SK-N-SH (cell line): ENCODE measurements at regions not wholly inside any gene's neighbourhood (a gene's known extent, or its start where the extent isn't known, plus 50 kb on each side); places are given as distances from the start of the nearest gene placed in this dataset.
"Not testable (repeated sequence)": the region's sequence is repeated elsewhere in the genome, so short reads cannot be mapped to it uniquely, and the experiment has no call there.

Experiments
- CTCF ChIA-PET: fragments of 300-600, 350-600 bp; formaldehyde crosslinking; extraction: SDS; loops from one replicate; lab custom pipeline; 2021; lab: Yijun Ruan, JAX
- POLR2A ChIA-PET: fragments of 350-600 bp; sonication (Branson Sonifier 250); formaldehyde crosslinking; extraction: SDS; loops from one replicate; lab custom pipeline; 2020; ENCODE audit warnings: antibody characterized with exemption, inconsistent platforms; lab: Yijun Ruan, JAX
- DNase-seq: peaks from one replicate; pipeline ENCODE4 v3.0.0; 2012
- H2AFZ ChIP-seq: fragments of 200-600 bp; sonication (generic); 2 replicates; pipeline ENCODE4 v1.8.1; 2016; ENCODE audit warnings: antibody characterized with exemption, mild to moderate bottlenecking, low read depth
- H3F3A ChIP-seq: fragments of 200-600 bp; sonication (generic); replicated peaks from 2 replicates; pipeline ENCODE3; 2016; ENCODE audit warnings: antibody characterized with exemption, mild to moderate bottlenecking; ENCODE audit not compliant: insufficient read depth
- H3K27ac ChIP-seq, 2 experiments: fragments of 200-500 bp in 1 of 2; fragments of 200-600 bp in 1 of 2; sonication (Bioruptor generic) in 1 of 2; sonication (generic), shearing (Covaris generic) in 1 of 2; 2 replicates each; pipeline versions ENCODE4 v1.5.1 to v1.6.1; 2014 to 2016; ENCODE audit warnings: low read depth in 2 of 2, inconsistent platforms in 1 of 2, low read length in 1 of 2, mild to moderate bottlenecking in 1 of 2, mixed read lengths in 1 of 2
- H3K27me3 ChIP-seq: fragments of 200-600 bp; sonication (generic), shearing (Covaris generic); 2 replicates; pipeline ENCODE4 v1.6.1; 2016; ENCODE audit warnings: mixed run types; ENCODE audit not compliant: insufficient read depth
- H3K36me3 ChIP-seq, 2 experiments: fragments of 200-500 bp in 1 of 2; fragments of 200-600 bp in 1 of 2; sonication (Bioruptor generic) in 1 of 2; sonication (generic) in 1 of 2; replicated peaks in 1 of 2; 2 replicates each; pipeline versions ENCODE3 to v1.5.1; 2014 to 2016; ENCODE audit warnings: low read length in 1 of 2, mild to moderate bottlenecking in 1 of 2; ENCODE audit not compliant: insufficient read depth in 2 of 2, control insufficient read depth in 1 of 2
- H3K4me1 ChIP-seq, 2 experiments: fragments of 200-500 bp in 1 of 2; fragments of 200-600 bp in 1 of 2; sonication (Bioruptor generic) in 1 of 2; sonication (generic), shearing (Covaris generic) in 1 of 2; 2 replicates each; pipeline versions ENCODE4 v1.5.1 to v1.6.1; 2014 to 2016; ENCODE audit warnings: low read depth in 1 of 2, low read length in 1 of 2, mixed run types in 1 of 2; ENCODE audit not compliant: insufficient read depth in 2 of 2, control insufficient read depth in 1 of 2
- H3K4me2 ChIP-seq: fragments of 200-600 bp; sonication (generic), shearing (Covaris generic); 2 replicates; pipeline ENCODE4 v1.6.1; 2017; ENCODE audit warnings: mixed run types
- H3K4me3 ChIP-seq, 2 experiments: fragments of 200-500 bp in 1 of 2; fragments of 200-600 bp in 1 of 2; sonication (Bioruptor generic) in 1 of 2; sonication (generic), shearing (Covaris generic) in 1 of 2; 2 replicates each; pipeline versions ENCODE4 v1.5.1 to v1.8.1; 2014 to 2016; ENCODE audit warnings: low read depth in 2 of 2, inconsistent platforms in 1 of 2, low read length in 1 of 2, mild to moderate bottlenecking in 1 of 2, mixed read lengths in 1 of 2, moderate library complexity in 1 of 2
- H3K79me2 ChIP-seq: fragments of 200-600 bp; sonication (generic); 2 replicates; pipeline ENCODE4 v1.8.1; 2017; ENCODE audit warnings: mild to moderate bottlenecking; ENCODE audit not compliant: insufficient read depth
- H3K9ac ChIP-seq: fragments of 200-600 bp; sonication (generic); 2 replicates; pipeline ENCODE4 v1.6.1; 2017; ENCODE audit warnings: mixed run types
- H3K9me2 ChIP-seq: fragments of 200-600 bp; sonication (generic); 2 replicates; pipeline ENCODE4 v1.6.1; 2017; ENCODE audit warnings: mixed run types
- H3K9me3 ChIP-seq: fragments of 200-600 bp; sonication (generic); 2 replicates; pipeline ENCODE4 v1.6.1; 2017; ENCODE audit warnings: mixed run types, mild to moderate bottlenecking, moderate library complexity
- H4K20me1 ChIP-seq: fragments of 200-600 bp; sonication (generic); 2 replicates; pipeline ENCODE4 v1.6.1; 2017; ENCODE audit warnings: mild to moderate bottlenecking, mixed run types; ENCODE audit not compliant: insufficient read depth
- EP300 ChIP-seq, 2 experiments: IDR thresholded peaks; 2 replicates each; pipeline versions ENCODE4 v1.4.0 to v1.6.1; 2012; ENCODE audit warnings: borderline replicate concordance in 1 of 2, low read depth in 1 of 2, low read length in 1 of 2
- FOXJ3 ChIP-seq: sonication (generic); formaldehyde crosslinking; IDR thresholded peaks from 2 replicates; pipeline ENCODE4 v1.5.1; 2020; ENCODE audit warnings: mild to moderate bottlenecking, missing genetic modification reagents
- GATA2 ChIP-seq: sonication (generic); formaldehyde crosslinking; IDR thresholded peaks from 2 replicates; pipeline ENCODE4 v1.5.0; 2020; ENCODE audit warnings: mild to moderate bottlenecking, missing genetic modification reagents
- JUND ChIP-seq: IDR thresholded peaks from 2 replicates; pipeline ENCODE4 v1.4.0; 2012
- MXI1 ChIP-seq: IDR thresholded peaks from 2 replicates; pipeline ENCODE4 v1.6.1; 2012; ENCODE audit warnings: mild to moderate bottlenecking, low read depth, low read length, improper control_type of control experiment
- RCOR1 ChIP-seq: fragments of 150-350 bp; IDR thresholded peaks from 2 replicates; pipeline ENCODE4 v1.6.1; 2017; ENCODE audit warnings: antibody characterized with exemption, low read length
- REST ChIP-seq: IDR thresholded peaks from 2 replicates; pipeline ENCODE4 v1.6.1; 2012; ENCODE audit warnings: mild to moderate bottlenecking, low read depth, low read length, moderate library complexity
- SIN3A ChIP-seq: IDR thresholded peaks from 2 replicates; pipeline ENCODE4 v1.6.1; 2012; ENCODE audit warnings: low read depth, mild to moderate bottlenecking, low read length, moderate library complexity, borderline replicate concordance
- WGBS: methylation state at CpG from one replicate; pipeline ENCODE4 v1.1.6; 2017; ENCODE audit warnings: low lambda C conversion rate; 5-methylcytosine and 5-hydroxymethylcytosine counted together
- TF ChIP-seq, protein P1 (sequence below): IDR thresholded peaks from 2 replicates; pipeline ENCODE4 v1.4.0; 2012; ENCODE audit warnings: low read depth

DNA sequence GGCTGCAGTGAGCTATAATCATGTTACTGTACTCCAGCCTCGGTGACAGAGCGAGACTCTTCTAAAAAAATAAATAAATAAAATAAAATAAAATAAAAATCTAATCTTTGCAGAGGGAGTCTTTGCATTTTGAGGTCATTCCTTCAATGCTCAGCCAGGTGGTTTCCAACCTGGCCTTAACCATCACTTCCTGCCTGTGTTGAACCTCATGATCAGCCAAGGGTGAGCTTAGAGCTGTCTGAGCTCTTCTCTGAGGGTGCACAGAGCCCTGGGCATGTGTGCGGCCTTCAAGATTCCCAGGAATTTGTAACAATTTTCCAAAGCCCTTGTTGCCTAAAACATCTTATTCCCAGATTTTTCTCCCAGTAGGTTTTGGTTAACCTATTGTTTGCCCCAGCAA is 94.3 kb downstream of the KCNJ12 start:
- H2AFZ ChIP-seq, POLR2A ChIA-PET, H3K27ac ChIP-seq, H3K4me1 ChIP-seq, H3K36me3 ChIP-seq, H3K27me3 ChIP-seq, H3K9ac ChIP-seq, H3F3A ChIP-seq, H3K4me3 ChIP-seq, H4K20me1 ChIP-seq, H3K79me2 ChIP-seq, H3K9me2 ChIP-seq, H3K4me2 ChIP-seq, DNase-seq, H3K9me3 ChIP-seq: not testable (repeated sequence)
- WGBS: 63% methylated on average over 3 of the region's 3 CpGs
- CTCF ChIA-PET: interaction anchor here (1.5 to 4.9 kb wide), 3 partner anchors 9 to 42 kb away, joined by 3 to 33 read pairs (median 16); no protein-coding TSS in a partner anchor

DNA sequence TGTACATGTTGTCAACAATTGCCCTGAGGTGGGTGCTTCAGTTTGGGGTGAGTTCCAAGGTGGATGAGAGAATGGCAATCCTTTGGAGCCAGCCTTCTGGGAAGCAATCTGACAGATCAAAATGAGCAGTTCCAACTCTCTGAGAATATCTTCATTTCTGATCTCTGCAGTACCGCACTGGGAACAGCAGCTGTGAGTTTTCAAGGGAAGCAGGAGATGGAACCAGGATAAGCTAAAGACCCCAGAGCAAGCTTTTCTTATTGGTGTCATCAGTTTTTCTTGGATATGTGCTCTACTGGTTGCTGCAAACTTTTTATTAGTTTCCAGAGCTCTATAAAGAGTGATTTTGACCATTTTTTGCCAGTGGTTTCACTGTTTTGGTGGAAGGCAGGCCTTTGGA is 94.7 kb downstream of the KCNJ12 start:
- CTCF ChIA-PET: interaction anchor here (2.5 to 4.9 kb wide), 2 partner anchors 14 to 41 kb away, joined by 16 to 33 read pairs; no protein-coding TSS in a partner anchor

More for the DNA sequence above, 94.7 kb downstream of the KCNJ12 start:
- Histone ChIP-seq H3K4me3 (no peak overlapping the region), H3K27ac (no peak overlapping the region), H3K4me1 (peaks cover 0 to 3% of the 10 kb centered on the region in 2 experiments; a peak in 1 of 4 replicates), H3K36me3 (no peaks in the 10 kb centered on the region), H3K9me2 (no peaks in the 10 kb centered on the region), H3K27me3 (peaks cover 10% of the 10 kb centered on the region), H3K9ac (no peak overlapping the region), H3K9me3 (no peaks in the 10 kb centered on the region), H4K20me1 (no peaks in the 10 kb centered on the region), H3K79me2 (no peaks in the 10 kb centered on the region), H2AFZ (no peak overlapping the region), H3F3A (no peaks in the 10 kb centered on the region), H3K4me2 (no peak overlapping the region)
- no peak for TF ChIP-seq REST
- no peak for TF ChIP-seq FOXJ3 (CRISPR knock-in tag)
- TF ChIP-seq SIN3A: no peak
- peak in 1 of 2 experiments; percentile 29; a peak in 1 of 4 replicates for TF ChIP-seq EP300 (IDR thresholded peaks at IDR 0.05; ENCODE audit: borderline replicate concordance in 1 of 2, low read depth in 1 of 2, low read length in 1 of 2)
- TF ChIP-seq, protein P1, sequence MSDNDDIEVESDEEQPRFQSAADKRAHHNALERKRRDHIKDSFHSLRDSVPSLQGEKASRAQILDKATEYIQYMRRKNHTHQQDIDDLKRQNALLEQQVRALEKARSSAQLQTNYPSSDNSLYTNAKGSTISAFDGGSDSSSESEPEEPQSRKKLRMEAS: no peak
- no peak for TF ChIP-seq JUND
- TF ChIP-seq GATA2: peak; percentile 59
- TF ChIP-seq RCOR1: no peak
- peak; percentile 32; the same call in 1 of the 2 replicates for TF ChIP-seq MXI1
- DNase-seq: no peak
- POLR2A ChIA-PET: no interaction called here
- 29% methylated on average over 1 of the region's 1 CpG for WGBS
